Suprapubic skin (tissue), 3 donors: ENCODE measurements at regions not wholly inside any gene's neighbourhood (a gene's known extent, or its start where the extent isn't known, plus 50 kb on each side); places are given as distances from the start of the nearest gene placed in this dataset.

ENCODE experiments used
- EP300 ChIP-seq: sonication (generic); formaldehyde crosslinking; IDR thresholded peaks from one replicate; pipeline ENCODE4 v1.6.1; 2017; ENCODE audit warnings: antibody characterized with exemption
- POLR2A ChIP-seq, 2 donors: fragments of 450-650 bp; IDR thresholded peaks; one replicate each; pipeline ENCODE4 v1.6.1; 2017; ENCODE audit warnings: antibody characterized with exemption in 2 of 2, mild to moderate bottlenecking in 2 of 2, moderate library complexity in 2 of 2
- TF ChIP-seq, protein P1 (sequence below), 2 donors: fragments of 200-600 bp in 1 of 2; fragments of 450-650 bp in 1 of 2; sonication (generic) in 1 of 2; IDR thresholded peaks; one replicate each; pipeline ENCODE4 v1.5.1; 2016 to 2019; ENCODE audit warnings: antibody characterized with exemption in 2 of 2, mild to moderate bottlenecking in 1 of 2, moderate library complexity in 1 of 2

DNA sequence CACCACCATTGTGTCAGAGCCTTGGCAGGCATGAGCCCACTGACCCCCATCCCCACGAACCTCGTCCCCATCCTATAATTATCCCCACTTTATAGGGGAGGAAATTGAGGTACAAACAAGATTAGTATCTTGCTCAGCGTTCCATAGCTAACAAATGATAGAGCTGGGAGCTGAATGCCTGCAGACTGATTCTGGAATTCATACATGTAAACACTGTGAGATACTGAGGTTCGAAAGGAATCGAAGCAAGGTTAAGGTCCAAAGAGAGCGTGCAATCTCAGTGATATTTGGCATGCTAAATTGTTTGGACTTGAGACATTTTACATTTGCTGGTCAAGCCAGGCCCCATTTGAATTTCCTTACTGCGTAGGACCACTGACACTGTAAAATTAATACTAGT lies 746.6 kb downstream of the COL12A1 start:
- TF ChIP-seq, protein P1, sequence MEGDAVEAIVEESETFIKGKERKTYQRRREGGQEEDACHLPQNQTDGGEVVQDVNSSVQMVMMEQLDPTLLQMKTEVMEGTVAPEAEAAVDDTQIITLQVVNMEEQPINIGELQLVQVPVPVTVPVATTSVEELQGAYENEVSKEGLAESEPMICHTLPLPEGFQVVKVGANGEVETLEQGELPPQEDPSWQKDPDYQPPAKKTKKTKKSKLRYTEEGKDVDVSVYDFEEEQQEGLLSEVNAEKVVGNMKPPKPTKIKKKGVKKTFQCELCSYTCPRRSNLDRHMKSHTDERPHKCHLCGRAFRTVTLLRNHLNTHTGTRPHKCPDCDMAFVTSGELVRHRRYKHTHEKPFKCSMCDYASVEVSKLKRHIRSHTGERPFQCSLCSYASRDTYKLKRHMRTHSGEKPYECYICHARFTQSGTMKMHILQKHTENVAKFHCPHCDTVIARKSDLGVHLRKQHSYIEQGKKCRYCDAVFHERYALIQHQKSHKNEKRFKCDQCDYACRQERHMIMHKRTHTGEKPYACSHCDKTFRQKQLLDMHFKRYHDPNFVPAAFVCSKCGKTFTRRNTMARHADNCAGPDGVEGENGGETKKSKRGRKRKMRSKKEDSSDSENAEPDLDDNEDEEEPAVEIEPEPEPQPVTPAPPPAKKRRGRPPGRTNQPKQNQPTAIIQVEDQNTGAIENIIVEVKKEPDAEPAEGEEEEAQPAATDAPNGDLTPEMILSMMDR (IDR thresholded peaks at IDR 0.05) = no peak
- no peak for TF ChIP-seq POLR2A (IDR thresholded peaks at IDR 0.05)
- no peak for TF ChIP-seq EP300
